Smooth muscle cell (in vitro differentiated cells): ENCODE measurements at regions not wholly inside any gene's neighbourhood (a gene's known extent, or its start where the extent isn't known, plus 50 kb on each side); places are given as distances from the start of the nearest gene placed in this dataset.

Source experiments
- DNase-seq: peaks from one replicate; lab custom pipeline; 2025; ENCODE audit not compliant: unreplicated experiment; lab: John Stamatoyannopoulos, UW
- H2AFZ ChIP-seq: fragments of 200-600 bp; sonication (generic); 2 replicates; pipeline ENCODE4 v1.6.0; 2016; ENCODE audit warnings: antibody characterized with exemption, low read depth, mild to moderate bottlenecking
- H3F3A ChIP-seq: fragments of 200-600 bp; sonication (generic); 2 replicates; pipeline ENCODE4 v1.6.0; 2017; ENCODE audit warnings: antibody characterized with exemption, low read depth
- H3K27ac ChIP-seq: fragments of 200-600 bp; sonication (generic); 2 replicates; pipeline ENCODE4 v1.5.1; 2016; ENCODE audit warnings: low read depth, mild to moderate bottlenecking
- H3K27me3 ChIP-seq: fragments of 200-600 bp; sonication (generic); 2 replicates; pipeline ENCODE4 v1.6.1; 2016; ENCODE audit warnings: low read depth, mild to moderate bottlenecking
- H3K36me3 ChIP-seq: fragments of 200-600 bp; sonication (generic); 2 replicates; pipeline ENCODE4 v1.5.1; 2016; ENCODE audit warnings: low read depth
- H3K4me1 ChIP-seq: fragments of 200-600 bp; sonication (generic); 2 replicates; pipeline ENCODE4 v1.5.1; 2016; ENCODE audit warnings: low read depth
- H3K4me2 ChIP-seq: fragments of 200-600 bp; sonication (generic); 2 replicates; pipeline ENCODE4 v1.6.0; 2016; ENCODE audit warnings: mild to moderate bottlenecking
- H3K4me3 ChIP-seq: fragments of 200-600 bp; sonication (generic); 2 replicates; pipeline ENCODE4 v1.5.1; 2016; ENCODE audit warnings: mild to moderate bottlenecking
- H3K79me2 ChIP-seq: fragments of 200-600 bp; sonication (generic); 2 replicates; pipeline ENCODE4 v1.6.0; 2016; ENCODE audit warnings: low read depth, mild to moderate bottlenecking
- H3K9ac ChIP-seq: fragments of 200-600 bp; sonication (generic); 2 replicates; pipeline ENCODE4 v1.6.0; 2016; ENCODE audit warnings: low read depth
- H3K9me3 ChIP-seq: fragments of 200-600 bp; sonication (generic); replicated peaks from 2 replicates; pipeline ENCODE4 v1.5.1; 2016; ENCODE audit warnings: low read depth
- H4K20me1 ChIP-seq: fragments of 200-600 bp; sonication (generic); 2 replicates; pipeline ENCODE4 v1.6.0; 2016; ENCODE audit warnings: low read depth
- CTCF ChIP-seq: fragments of 200-600 bp; sonication (generic); IDR thresholded peaks from 2 replicates; pipeline ENCODE4 v1.5.1; 2017; ENCODE audit warnings: borderline replicate concordance, mild to moderate bottlenecking, antibody characterized with exemption; ENCODE audit not compliant: insufficient read depth, poor library complexity, severe bottlenecking
- WGBS: methylation state at CpG from one replicate; pipeline ENCODE4 v1.1.7; 2016; ENCODE audit warnings: low lambda C conversion rate; 5-methylcytosine and 5-hydroxymethylcytosine counted together

GRCh38 chr13:23952796-23953195 is 55.5 kb upstream of the C1QTNF9B start:
- Histone ChIP-seq H3K79me2 (no peaks in the 10 kb centered on the region), H3K9me3 (no peaks in the 10 kb centered on the region), H3K4me2 (no peak overlapping the region), H3K9ac (no peak overlapping the region), H3K4me1 (no peaks in the 10 kb centered on the region), H3K27ac (no peak overlapping the region), H3F3A (no peaks in the 10 kb centered on the region), H2AFZ (no peak overlapping the region), H3K27me3 (no peaks in the 10 kb centered on the region), H4K20me1 (no peaks in the 10 kb centered on the region), H3K36me3 (no peaks in the 10 kb centered on the region), H3K4me3 (no peak overlapping the region)
- WGBS: 98% methylated on average over 13 of the region's 13 CpGs
- TF ChIP-seq CTCF: no peak
- DNase-seq: no peak

GRCh38 chr13:23953860-23954512 is 56.7 kb upstream of the C1QTNF9B start:
- H3K4me2 ChIP-seq: no peak overlapping the region
- no peak overlapping the region for H3K4me3 ChIP-seq
- no peaks in the 10 kb centered on the region for H3K4me1 ChIP-seq
- no peak overlapping the region for H2AFZ ChIP-seq
- no peaks in the 10 kb centered on the region for H3K9me3 ChIP-seq
- no peak for TF ChIP-seq CTCF
- no peaks in the 10 kb centered on the region for H4K20me1 ChIP-seq
- H3K79me2 ChIP-seq: no peaks in the 10 kb centered on the region
- H3F3A ChIP-seq: no peaks in the 10 kb centered on the region
- H3K36me3 ChIP-seq: no peaks in the 10 kb centered on the region
- WGBS: 95% methylated on average over 20 of the region's 20 CpGs
- no peak for DNase-seq
- no peak overlapping the region for H3K27ac ChIP-seq
- H3K27me3 ChIP-seq: no peaks in the 10 kb centered on the region
- H3K9ac ChIP-seq: no peak overlapping the region

GRCh38 chr13:23955064-23955463 is 57.8 kb upstream of the C1QTNF9B start:
- WGBS: 76% methylated on average over 4 of the region's 4 CpGs
- Histone ChIP-seq H3K79me2 (no peaks in the 10 kb centered on the region), H3K27me3 (no peaks in the 10 kb centered on the region), H3K9ac (no peak overlapping the region), H3K9me3 (no peaks in the 10 kb centered on the region), H3K4me3 (no peak overlapping the region), H4K20me1 (no peaks in the 10 kb centered on the region), H2AFZ (no peak overlapping the region), H3K36me3 (no peaks in the 10 kb centered on the region), H3K27ac (no peak overlapping the region), H3F3A (no peaks in the 10 kb centered on the region), H3K4me1 (no peaks in the 10 kb centered on the region), H3K4me2 (no peak overlapping the region)
- DNase-seq: no peak
- no peak for TF ChIP-seq CTCF

- WGBS: 53% methylated on average over 4 of the region's 4 CpGs
- DNase-seq: no peak
- H3K4me2 ChIP-seq: no peak overlapping the region
These were observed 58.8 kb upstream of the C1QTNF9B start for GRCh38 chr13:23956106-23956505.

More at GRCh38 chr13:23956106-23956505, 58.8 kb upstream of the C1QTNF9B start:
- no peak for TF ChIP-seq CTCF
- Histone ChIP-seq H3K27me3 (no peaks in the 10 kb centered on the region), H4K20me1 (no peaks in the 10 kb centered on the region), H3K9me3 (no peaks in the 10 kb centered on the region), H3F3A (no peaks in the 10 kb centered on the region), H3K9ac (no peak overlapping the region), H3K79me2 (no peaks in the 10 kb centered on the region), H3K4me1 (no peaks in the 10 kb centered on the region), H2AFZ (no peak overlapping the region), H3K27ac (no peak overlapping the region), H3K36me3 (no peaks in the 10 kb centered on the region), H3K4me3 (no peak overlapping the region)
